DND-41 (cell line): ENCODE measurements at regions not wholly inside any gene's neighbourhood (a gene's known extent, or its start where the extent isn't known, plus 50 kb on each side); places are given as distances from the start of the nearest gene placed in this dataset.

Source experiments
- EZH2 ChIP-seq: IDR thresholded peaks from 3 replicates; pipeline ENCODE4 v1.6.1; 2012; ENCODE audit warnings: borderline replicate concordance, low read depth, mild to moderate bottlenecking, moderate library complexity, low read length, inconsistent platforms; ENCODE audit not compliant: severe bottlenecking
- TF ChIP-seq, protein P1 (sequence below): IDR thresholded peaks from 2 replicates; pipeline ENCODE4 v1.5.1; 2012; ENCODE audit warnings: borderline replicate concordance, low read length, moderate library complexity, mild to moderate bottlenecking; ENCODE audit not compliant: poor library complexity, severe bottlenecking; ENCODE audit errors: extremely low read depth

DNA sequence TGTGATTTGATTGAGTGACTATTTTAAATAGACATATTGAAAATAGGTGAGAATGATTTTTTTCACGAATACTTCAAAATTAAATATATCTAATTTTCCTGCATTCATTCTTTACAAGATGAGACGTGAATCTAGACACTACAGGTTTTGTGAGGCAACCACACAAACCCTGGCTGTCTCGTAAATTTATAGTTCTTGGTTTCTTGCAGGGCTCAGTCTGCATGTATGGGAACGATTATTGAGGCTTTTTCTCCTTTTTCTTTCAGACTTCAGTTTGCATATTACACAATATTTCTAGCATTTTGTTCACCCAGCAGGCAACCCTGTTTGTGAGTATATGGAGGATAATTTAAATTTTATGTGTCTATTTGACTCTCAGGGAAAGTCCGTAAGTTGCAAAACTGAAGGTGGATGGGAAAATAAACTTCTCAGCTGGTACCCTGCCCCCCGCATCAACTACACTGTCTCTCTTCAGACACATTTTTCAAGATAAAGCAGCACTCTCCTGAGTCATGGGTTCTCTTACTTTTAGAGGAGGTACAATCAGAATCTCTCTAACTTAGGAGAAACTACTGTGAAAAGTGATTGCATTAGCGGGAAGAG, 1349.3 kb downstream of the GRIK2 start:
- TF ChIP-seq, protein P1, sequence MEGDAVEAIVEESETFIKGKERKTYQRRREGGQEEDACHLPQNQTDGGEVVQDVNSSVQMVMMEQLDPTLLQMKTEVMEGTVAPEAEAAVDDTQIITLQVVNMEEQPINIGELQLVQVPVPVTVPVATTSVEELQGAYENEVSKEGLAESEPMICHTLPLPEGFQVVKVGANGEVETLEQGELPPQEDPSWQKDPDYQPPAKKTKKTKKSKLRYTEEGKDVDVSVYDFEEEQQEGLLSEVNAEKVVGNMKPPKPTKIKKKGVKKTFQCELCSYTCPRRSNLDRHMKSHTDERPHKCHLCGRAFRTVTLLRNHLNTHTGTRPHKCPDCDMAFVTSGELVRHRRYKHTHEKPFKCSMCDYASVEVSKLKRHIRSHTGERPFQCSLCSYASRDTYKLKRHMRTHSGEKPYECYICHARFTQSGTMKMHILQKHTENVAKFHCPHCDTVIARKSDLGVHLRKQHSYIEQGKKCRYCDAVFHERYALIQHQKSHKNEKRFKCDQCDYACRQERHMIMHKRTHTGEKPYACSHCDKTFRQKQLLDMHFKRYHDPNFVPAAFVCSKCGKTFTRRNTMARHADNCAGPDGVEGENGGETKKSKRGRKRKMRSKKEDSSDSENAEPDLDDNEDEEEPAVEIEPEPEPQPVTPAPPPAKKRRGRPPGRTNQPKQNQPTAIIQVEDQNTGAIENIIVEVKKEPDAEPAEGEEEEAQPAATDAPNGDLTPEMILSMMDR = no peak
- TF ChIP-seq EZH2 = no peak
